Fibroblast of pulmonary artery (primary cell): ENCODE measurements at regions not wholly inside any gene's neighbourhood (a gene's known extent, or its start where the extent isn't known, plus 50 kb on each side); places are given as distances from the start of the nearest gene placed in this dataset.

Experiments
- DNase-seq: peaks from one replicate; pipeline ENCODE4 v3.0.0-alpha.2; 2010; ENCODE audit warnings: low read depth
- H3K4me3 ChIP-seq: replicated peaks from 2 replicates; pipeline ENCODE4 v1.5.1; 2011; ENCODE audit warnings: low read depth, mild to moderate bottlenecking, control low read depth, low read length, moderate library complexity
- CTCF ChIP-seq: IDR thresholded peaks from 2 replicates; pipeline ENCODE4 v1.5.1; 2011; ENCODE audit warnings: mild to moderate bottlenecking, control low read depth, low read length, inconsistent platforms; ENCODE audit errors: missing control alignments

- H3K4me3 ChIP-seq, result no peak overlapping the region
- DNase-seq, result no peak
- no peak for TF ChIP-seq CTCF
Measured at GRCh38 chr11:123298488-123299447, 103.7 kb upstream of the CLMP start.

- no peak for TF ChIP-seq CTCF
- H3K4me3 ChIP-seq, result no peak overlapping the region
- no peak for DNase-seq
Measured at GRCh38 chr11:123292647-123293046, 97.6 kb upstream of the CLMP start.

DNA sequence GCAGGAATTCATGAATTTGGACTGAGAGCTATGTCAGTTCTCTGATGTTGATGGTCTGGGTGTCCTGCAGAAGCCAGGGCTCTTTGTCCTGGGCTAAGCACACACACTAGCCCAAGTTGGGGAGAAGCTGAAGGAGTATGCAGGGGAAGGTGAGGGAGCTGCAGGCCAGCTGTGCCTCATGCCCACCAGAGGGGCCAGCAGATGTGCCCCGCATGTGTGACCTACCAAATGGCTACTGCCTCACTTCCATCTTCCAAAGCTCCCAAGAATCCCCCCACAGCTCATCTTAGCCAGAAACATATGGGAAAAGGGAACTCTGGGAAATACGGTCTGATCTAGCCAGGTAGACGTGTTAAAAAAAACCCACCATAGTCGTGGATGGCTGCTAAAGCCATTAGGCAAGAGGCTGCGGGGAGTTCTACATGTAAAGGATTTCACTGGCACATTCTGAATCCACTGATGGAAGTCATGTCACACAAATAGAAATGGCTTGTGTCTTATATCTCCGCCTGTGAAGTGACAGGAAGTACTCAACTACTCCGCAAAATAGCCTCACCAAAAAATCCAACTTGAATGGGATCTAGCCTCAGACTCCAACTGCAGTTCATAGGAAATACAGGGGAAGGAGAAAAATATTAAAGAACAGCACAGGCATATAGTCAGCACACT, 96.3 kb upstream of the CLMP start:
- no peak overlapping the region for H3K4me3 ChIP-seq
- no peak for TF ChIP-seq CTCF
- DNase-seq, result no peak

DNA sequence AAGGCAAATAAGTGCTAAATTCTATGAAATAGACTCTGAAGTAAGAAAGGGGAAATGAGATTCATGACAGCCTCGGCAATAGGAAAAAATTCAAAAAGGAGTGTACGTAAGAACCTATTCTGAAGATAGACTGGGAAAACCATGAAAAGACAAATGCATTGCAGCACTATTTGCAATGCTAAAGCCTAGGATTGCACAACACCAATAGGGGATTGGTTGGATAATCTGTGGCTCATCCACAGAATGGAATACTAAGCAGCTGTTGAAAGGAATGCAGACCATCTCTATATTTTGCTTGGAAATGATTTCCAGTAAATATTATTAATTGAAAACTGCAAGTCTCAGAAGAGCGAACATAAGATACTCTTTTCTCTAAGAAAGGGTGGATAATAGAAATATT, 91.7 kb upstream of the CLMP start:
- peak; percentile 41 for DNase-seq
- TF ChIP-seq CTCF, result no peak
- no peak overlapping the region for H3K4me3 ChIP-seq

DNA sequence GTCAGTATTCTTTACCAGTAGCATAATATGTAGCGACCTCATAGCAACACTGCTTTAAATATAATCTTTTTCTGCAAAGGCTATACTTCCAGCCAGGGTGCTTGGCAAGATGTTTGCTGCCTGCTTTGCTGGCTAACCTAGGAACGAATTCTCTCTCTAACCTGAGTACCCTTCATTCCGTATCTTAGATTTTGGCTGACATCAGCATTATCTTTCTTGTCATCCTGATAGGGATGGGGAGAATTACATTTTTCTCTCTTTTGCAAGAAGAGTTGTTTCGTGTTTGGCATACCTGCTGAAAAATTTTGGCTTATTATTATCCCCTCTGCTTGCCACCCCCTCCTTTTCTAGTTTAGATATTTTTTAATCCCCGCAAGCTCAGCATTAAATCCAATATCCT, 91.2 kb upstream of the CLMP start:
- TF ChIP-seq CTCF, result no peak
- no peak overlapping the region for H3K4me3 ChIP-seq
- no peak for DNase-seq

GRCh38 chr11:123284454-123284853, 89.4 kb upstream of the CLMP start:
- TF ChIP-seq CTCF, result no peak
- no peak for DNase-seq
- H3K4me3 ChIP-seq, result no peak overlapping the region
